Renal cortical epithelial cell (primary cell): ENCODE measurements at regions not wholly inside any gene's neighbourhood (a gene's known extent, or its start where the extent isn't known, plus 50 kb on each side); places are given as distances from the start of the nearest gene placed in this dataset.
"Not testable (repeated sequence)": the region's sequence is repeated elsewhere in the genome, so short reads cannot be mapped to it uniquely, and the experiment has no call there.

Source experiments
- DNase-seq: peaks from one replicate; pipeline ENCODE4 v3.0.0-alpha.2; 2011; ENCODE audit warnings: low read depth

DNA sequence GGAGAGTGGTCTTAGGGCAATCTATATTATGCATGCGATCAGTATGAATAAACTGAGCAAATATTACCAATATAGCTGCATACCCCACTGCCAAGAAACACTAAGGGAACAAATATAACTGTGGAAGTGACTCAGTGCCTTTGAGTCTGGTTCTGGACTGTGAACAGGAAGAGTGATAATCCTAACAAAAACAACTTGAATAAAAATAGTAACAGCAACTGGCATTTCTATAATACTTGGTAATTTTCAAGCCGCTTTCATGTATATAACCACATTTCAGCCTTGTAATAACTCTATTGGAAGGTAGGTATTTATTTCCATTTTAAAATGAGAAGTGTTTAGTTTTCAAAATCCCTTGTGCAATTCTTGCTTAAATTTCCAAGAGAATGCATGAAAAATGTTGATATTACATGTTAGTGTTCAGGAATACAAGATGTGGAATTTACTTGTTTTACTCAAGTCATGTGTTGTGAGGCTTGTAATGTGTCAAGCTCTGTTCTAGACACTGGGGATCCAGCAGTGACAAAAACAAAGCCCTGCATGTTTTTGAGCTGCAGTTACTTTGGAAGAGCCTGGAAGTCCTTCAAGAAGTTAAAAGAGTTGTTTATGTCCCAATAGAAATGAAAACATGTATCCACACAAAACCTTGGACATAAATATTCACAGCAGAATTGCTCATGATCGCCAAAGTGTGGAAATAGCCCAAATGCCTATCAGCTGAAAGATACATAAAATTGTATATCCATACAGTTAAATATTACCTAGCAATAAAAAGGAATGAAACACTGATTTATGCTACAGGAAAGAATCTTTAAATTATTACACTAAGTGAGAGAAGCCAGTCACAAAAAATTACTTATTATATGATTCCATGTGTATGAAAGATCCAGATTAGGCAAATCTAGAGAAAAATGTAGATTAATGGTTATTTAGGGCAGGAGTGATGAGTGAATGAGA is 338.1 kb upstream of the TMEM132C start:
- no peak for DNase-seq

GRCh38 chr12:127930122-127930521 is 336.8 kb upstream of the TMEM132C start:
- DNase-seq, result no peak

DNA sequence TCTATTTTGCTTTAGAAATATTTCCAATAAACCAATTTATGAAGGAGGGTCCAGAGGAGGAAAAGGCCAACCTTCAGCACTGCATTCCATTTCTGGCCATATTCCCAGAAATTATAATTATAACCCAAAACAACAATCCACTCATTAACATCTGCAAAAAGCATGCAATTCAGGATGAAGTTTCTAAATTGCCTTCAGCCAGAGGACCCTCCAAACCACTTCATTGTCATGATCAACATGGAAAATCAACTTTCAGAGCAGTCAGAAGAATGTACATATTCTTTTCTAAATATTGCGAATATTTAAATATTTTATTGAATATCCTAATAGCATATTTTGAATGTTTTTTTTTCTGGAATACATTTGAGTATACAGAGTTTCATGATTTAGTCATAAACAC is 332.6 kb upstream of the TMEM132C start:
- DNase-seq, result no peak

GRCh38 chr12:127936463-127936862 is 330.5 kb upstream of the TMEM132C start:
- no peak for DNase-seq

DNA sequence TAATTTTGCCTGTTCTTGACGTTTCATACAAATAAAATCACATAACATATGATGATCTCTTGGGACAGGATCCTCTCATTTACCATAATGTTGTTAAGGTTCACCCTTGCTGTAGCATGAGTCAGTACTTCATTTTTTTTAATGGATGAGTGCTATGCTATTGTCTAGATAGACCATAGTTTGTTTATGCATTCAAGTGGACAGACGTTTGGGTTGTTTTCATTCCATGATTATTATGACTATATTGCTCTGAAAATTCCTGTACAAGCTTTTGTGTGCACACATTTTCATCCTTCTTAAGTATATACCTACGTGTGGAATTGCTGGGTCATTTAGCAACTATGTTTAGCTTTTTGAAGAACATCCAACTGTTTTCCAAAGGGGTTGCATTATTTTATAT is 325.6 kb upstream of the TMEM132C start:
- DNase-seq, result no peak

GRCh38 chr12:127942981-127943380 is 324.0 kb upstream of the TMEM132C start:
- DNase-seq, result no peak

- DNase-seq, result no peak
Measured at GRCh38 chr12:127943481-127944210, 323.3 kb upstream of the TMEM132C start.

DNA sequence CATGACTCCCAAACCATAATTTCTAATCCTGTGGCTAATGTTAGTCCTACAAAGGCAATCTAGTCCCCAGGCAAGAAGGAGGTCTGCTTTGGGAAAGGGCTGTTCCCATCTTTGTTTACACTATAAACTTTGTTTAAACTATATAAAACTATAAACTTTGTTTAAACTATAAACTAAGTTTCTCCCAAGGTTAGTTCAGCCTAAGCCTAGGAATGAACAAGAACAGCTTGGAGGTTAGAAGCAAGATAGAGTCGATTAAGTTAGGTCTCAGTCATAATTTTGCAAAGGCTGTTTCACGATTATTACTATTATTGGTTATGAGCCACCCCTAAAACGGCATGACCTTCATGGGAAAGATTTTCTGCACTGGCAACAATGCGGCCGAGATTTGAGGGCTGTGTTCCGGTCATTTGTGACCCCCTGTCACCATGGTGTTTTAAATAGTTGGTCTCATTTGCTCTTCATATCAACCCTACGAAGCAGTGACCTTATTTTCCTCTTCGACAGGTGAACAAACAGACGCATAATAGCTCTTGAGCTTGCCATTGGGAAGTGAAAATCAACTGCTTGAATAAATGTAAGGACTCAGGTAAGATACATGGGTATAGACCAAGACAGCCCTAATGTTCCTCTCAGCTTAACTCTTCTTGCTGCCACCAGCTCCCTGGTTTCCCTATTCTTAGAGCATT is 322.6 kb upstream of the TMEM132C start:
- DNase-seq, result no peak

DNA sequence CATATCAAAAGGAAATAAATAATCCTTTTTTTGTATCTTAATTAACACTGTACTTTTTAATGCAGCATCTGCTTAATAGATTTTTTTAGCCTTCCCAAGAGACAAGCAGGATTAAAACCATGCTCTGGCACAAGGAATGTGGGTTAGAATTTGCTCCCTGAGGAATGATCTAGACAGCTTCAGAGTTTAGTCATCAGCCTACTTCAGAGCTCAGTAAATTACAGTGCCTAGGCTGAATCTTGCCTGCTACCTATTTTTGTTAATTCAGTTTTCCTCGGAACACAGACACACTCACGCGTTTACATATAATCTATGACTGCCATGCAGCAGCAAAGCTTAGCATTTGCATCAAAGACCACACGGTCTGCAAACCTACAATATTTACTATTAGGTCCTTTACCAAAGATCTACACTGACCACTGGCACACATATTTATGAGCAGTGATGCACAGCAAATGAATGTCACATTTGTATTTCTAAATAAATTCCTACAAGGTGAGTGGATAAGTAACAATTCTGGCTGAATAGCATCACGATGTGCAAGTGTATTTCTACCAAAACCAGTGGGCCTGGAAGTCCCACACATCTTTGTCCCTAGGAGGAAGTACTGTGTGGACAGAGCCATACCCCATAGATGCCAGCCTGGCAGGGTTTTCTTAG is 309.8 kb upstream of the TMEM132C start:
- DNase-seq, result no peak

GRCh38 chr12:127962303-127962702 is 304.7 kb upstream of the TMEM132C start:
- DNase-seq, result no peak

GRCh38 chr12:127963933-127964332 is 303.0 kb upstream of the TMEM132C start:
- DNase-seq, result no peak

- no peak for DNase-seq
Measured at GRCh38 chr12:127964717-127965116, 302.3 kb upstream of the TMEM132C start.

DNA sequence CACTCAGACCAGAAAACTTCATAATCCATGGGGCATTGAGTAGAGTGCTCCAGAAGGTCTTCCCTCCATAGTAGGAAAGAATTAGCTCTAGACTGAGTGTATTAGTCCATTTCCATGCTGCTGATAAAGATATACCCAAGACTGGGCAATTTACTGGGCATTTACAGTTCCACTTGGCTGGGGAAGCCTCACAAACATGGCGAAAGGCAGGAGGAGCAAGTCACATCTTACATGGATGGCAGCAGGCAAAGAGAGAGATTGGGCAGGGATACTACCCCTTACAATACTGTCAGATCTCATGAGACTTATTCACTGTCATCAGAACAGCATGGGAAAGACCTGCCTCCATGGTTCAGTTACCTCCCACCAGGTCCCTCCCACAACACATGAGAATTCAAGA is 300.6 kb upstream of the TMEM132C start:
- DNase-seq, result no peak

DNA sequence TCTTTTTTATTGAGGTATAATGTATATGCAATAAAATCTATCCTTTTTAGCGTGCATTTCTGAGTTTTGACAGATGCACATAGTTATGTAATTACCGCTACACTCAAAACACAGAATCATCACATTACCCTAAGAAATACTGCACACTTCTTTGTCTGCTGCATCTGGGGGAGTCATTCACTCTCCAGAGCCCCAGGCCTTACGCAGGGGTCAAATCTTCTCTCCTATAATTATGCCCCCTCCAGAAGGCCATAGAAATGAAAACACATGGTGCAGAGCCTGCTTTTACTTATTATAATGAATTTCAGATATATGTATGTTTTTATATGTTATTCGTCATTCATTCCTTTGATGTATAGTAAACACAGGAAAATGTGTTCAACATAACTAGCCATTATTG is 296.5 kb upstream of the TMEM132C start:
- DNase-seq, result no peak

DNA sequence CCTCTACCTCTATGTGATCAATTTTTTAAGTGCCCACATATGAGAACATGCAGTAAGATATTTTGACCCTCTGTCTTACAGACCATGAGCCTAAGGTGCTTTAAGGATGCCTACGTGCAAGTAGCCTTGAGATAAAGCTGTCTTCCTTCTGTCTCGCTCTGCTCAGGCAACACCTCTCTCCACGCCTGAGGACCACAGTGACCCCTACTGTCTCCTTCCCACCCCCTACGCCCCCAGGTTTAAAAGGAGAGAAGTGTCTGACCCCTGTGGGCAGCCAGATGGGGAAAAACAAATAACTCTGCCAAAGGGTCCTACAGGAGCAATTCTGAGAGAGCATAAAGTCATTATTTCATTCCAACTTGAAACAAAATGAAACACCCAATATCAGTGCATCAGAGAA is 286.4 kb upstream of the TMEM132C start:
- no peak for DNase-seq

- DNase-seq, result no peak
Measured at GRCh38 chr12:127981875-127982274, 285.1 kb upstream of the TMEM132C start.

GRCh38 chr12:127983213-127983791 is 283.7 kb upstream of the TMEM132C start:
- not testable (repeated sequence) for DNase-seq

DNA sequence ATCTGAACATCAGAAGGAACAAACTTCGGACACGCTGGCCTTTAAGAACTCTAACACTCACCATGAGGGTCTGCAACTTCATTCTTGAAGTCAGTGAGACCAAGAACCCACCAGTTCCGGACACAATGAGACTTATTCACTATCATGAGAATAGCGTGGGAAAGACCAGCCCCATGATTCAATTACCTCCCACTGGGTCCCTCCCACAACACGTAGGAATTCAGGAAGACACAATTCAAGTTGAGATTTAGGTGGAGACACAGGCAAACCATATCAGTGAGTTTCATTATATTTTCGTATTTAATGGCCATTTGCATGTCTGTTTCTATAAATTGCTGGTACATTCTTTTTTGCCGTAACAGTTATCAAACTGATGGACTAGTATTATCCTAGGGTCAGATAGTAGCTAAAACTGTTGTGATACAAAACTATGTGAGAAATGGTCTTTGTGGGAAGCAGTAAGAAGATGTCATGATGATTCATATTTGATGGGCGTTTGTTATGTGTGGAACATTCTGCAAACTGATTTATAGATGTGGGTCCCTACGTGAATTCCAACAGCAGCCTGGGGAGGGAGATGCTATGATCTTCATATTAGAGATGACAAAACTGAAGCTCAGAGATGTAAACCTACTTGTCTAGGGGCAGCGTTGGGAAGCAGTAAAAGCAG is 282.4 kb upstream of the TMEM132C start:
- no peak for DNase-seq

- DNase-seq, result no peak
Measured at GRCh38 chr12:127987199-127987901, 279.6 kb upstream of the TMEM132C start.

GRCh38 chr12:127991485-127991884 is 275.5 kb upstream of the TMEM132C start:
- DNase-seq, result no peak
